GM23338 (cell line): ENCODE measurements at regions not wholly inside any gene's neighbourhood (a gene's known extent, or its start where the extent isn't known, plus 50 kb on each side); places are given as distances from the start of the nearest gene placed in this dataset.

Source experiments
- CREB1 ChIP-seq: fragments of 250-450 bp; sonication (Bioruptor Pico); IDR thresholded peaks from 2 replicates; pipeline ENCODE4 v1.5.0; 2020; ENCODE audit warnings: low read depth, mild to moderate bottlenecking, moderate library complexity
- CTCF ChIP-seq, 2 experiments: fragments of 200-600 bp in 1 of 2; sonication (generic) in 1 of 2; conservative IDR thresholded peaks; 2 replicates each; pipeline versions ENCODE4 v1.5.1 to v1.6.1; 2016 to 2017; ENCODE audit warnings: antibody characterized with exemption in 2 of 2, low read depth in 2 of 2, mild to moderate bottlenecking in 2 of 2, moderate library complexity in 1 of 2
- ETS1 ChIP-seq: IDR thresholded peaks from 2 replicates; pipeline ENCODE4 v1.6.1; 2016; ENCODE audit warnings: antibody characterized with exemption
- EZH2phosphoT487 ChIP-seq: fragments of 200-600 bp; sonication (generic); IDR thresholded peaks from one replicate; pipeline ENCODE4 v1.8.1; 2018; ENCODE audit warnings: antibody characterized with exemption; ENCODE audit not compliant: unreplicated experiment
- TF ChIP-seq, protein P1 (sequence below): fragments of 250-450 bp; sonication (Bioruptor Pico); IDR thresholded peaks from 2 replicates; pipeline ENCODE4 v1.5.0; 2020; ENCODE audit warnings: mild to moderate bottlenecking, moderate library complexity

GRCh38 chr6:146876271-146877151 is 277.7 kb downstream of the ADGB start (continued):
- TF ChIP-seq, protein P1, sequence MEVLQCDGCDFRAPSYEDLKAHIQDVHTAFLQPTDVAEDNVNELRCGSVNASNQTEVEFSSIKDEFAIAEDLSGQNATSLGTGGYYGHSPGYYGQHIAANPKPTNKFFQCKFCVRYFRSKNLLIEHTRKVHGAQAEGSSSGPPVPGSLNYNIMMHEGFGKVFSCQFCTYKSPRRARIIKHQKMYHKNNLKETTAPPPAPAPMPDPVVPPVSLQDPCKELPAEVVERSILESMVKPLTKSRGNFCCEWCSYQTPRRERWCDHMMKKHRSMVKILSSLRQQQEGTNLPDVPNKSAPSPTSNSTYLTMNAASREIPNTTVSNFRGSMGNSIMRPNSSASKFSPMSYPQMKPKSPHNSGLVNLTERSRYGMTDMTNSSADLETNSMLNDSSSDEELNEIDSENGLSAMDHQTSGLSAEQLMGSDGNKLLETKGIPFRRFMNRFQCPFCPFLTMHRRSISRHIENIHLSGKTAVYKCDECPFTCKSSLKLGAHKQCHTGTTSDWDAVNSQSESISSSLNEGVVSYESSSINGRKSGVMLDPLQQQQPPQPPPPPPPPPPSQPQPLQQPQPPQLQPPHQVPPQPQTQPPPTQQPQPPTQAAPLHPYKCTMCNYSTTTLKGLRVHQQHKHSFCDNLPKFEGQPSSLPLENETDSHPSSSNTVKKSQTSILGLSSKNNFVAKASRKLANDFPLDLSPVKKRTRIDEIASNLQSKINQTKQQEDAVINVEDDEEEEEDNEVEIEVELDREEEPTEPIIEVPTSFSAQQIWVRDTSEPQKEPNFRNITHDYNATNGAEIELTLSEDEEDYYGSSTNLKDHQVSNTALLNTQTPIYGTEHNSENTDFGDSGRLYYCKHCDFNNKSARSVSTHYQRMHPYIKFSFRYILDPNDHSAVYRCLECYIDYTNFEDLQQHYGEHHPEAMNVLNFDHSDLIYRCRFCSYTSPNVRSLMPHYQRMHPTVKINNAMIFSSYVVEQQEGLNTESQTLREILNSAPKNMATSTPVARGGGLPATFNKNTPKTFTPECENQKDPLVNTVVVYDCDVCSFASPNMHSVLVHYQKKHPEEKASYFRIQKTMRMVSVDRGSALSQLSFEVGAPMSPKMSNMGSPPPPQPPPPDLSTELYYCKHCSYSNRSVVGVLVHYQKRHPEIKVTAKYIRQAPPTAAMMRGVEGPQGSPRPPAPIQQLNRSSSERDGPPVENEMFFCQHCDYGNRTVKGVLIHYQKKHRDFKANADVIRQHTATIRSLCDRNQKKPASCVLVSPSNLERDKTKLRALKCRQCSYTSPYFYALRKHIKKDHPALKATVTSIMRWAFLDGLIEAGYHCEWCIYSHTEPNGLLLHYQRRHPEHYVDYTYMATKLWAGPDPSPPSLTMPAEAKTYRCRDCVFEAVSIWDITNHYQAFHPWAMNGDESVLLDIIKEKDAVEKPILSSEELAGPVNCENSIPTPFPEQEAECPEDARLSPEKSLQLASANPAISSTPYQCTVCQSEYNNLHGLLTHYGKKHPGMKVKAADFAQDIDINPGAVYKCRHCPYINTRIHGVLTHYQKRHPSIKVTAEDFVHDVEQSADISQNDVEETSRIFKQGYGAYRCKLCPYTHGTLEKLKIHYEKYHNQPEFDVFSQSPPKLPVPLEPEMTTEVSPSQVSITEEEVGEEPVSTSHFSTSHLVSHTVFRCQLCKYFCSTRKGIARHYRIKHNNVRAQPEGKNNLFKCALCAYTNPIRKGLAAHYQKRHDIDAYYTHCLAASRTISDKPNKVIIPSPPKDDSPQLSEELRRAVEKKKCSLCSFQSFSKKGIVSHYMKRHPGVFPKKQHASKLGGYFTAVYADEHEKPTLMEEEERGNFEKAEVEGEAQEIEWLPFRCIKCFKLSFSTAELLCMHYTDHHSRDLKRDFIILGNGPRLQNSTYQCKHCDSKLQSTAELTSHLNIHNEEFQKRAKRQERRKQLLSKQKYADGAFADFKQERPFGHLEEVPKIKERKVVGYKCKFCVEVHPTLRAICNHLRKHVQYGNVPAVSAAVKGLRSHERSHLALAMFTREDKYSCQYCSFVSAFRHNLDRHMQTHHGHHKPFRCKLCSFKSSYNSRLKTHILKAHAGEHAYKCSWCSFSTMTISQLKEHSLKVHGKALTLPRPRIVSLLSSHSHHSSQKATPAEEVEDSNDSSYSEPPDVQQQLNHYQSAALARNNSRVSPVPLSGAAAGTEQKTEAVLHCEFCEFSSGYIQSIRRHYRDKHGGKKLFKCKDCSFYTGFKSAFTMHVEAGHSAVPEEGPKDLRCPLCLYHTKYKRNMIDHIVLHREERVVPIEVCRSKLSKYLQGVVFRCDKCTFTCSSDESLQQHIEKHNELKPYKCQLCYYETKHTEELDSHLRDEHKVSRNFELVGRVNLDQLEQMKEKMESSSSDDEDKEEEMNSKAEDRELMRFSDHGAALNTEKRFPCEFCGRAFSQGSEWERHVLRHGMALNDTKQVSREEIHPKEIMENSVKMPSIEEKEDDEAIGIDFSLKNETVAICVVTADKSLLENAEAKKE (CRISPR knock-in tag), result no peak
- TF ChIP-seq CTCF (conservative IDR thresholded peaks at IDR 0.05; ENCODE audit: low read depth in 2 of 2) (no peak), ETS1 (no peak), CREB1 (CRISPR knock-in tag) (no peak), EZH2phosphoT487 (no peak)
